HL-60 (cell line): ENCODE measurements at regions not wholly inside any gene's neighbourhood (a gene's known extent, or its start where the extent isn't known, plus 50 kb on each side); places are given as distances from the start of the nearest gene placed in this dataset.

ENCODE experiments used
- DNase-seq, 2 experiments: peaks; one replicate each; pipeline ENCODE4 v3.0.0-alpha.2; 2010 to 2020; ENCODE audit warnings: low read depth in 1 of 2, low spot score in 1 of 2
- H3K27ac ChIP-seq: fragments of 250-450 bp; sonication (Bioruptor Pico); replicated peaks from 2 replicates; pipeline ENCODE4 v1.5.1; 2020; ENCODE audit warnings: mild to moderate bottlenecking, moderate library complexity
- H3K27me3 ChIP-seq: fragments of 250-450 bp; sonication (Bioruptor Pico); 2 replicates; pipeline ENCODE4 v1.5.1; 2021; ENCODE audit warnings: mild to moderate bottlenecking, moderate library complexity; ENCODE audit not compliant: insufficient read depth, poor library complexity, severe bottlenecking
- H3K4me3 ChIP-seq: replicated peaks from 2 replicates; pipeline ENCODE4 v1.5.1; 2011; ENCODE audit warnings: mild to moderate bottlenecking, control low read depth, low read length; ENCODE audit not compliant: insufficient read depth
- GABPA ChIP-seq: IDR thresholded peaks from 2 replicates; pipeline ENCODE4 v1.6.1; 2012; ENCODE audit warnings: low read depth
- POLR2AphosphoS5 ChIP-seq: IDR thresholded peaks from 2 replicates; pipeline ENCODE4 v1.6.1; 2012; ENCODE audit warnings: low read depth
- SPI1 ChIP-seq: IDR thresholded peaks from 2 replicates; pipeline ENCODE4 v1.6.1; 2012; ENCODE audit warnings: low read depth, mild to moderate bottlenecking, borderline replicate concordance
- TF ChIP-seq, protein P1 (sequence below): IDR thresholded peaks from one replicate; pipeline ENCODE4 v1.5.1; 2011; ENCODE audit warnings: low read length, control low read depth, inconsistent platforms; ENCODE audit not compliant: insufficient read depth
- TF ChIP-seq, protein P2 (sequence below): IDR thresholded peaks from 2 replicates; pipeline ENCODE4 v1.6.1; 2012; ENCODE audit warnings: low read depth; ENCODE audit not compliant: insufficient replicate concordance

DNA sequence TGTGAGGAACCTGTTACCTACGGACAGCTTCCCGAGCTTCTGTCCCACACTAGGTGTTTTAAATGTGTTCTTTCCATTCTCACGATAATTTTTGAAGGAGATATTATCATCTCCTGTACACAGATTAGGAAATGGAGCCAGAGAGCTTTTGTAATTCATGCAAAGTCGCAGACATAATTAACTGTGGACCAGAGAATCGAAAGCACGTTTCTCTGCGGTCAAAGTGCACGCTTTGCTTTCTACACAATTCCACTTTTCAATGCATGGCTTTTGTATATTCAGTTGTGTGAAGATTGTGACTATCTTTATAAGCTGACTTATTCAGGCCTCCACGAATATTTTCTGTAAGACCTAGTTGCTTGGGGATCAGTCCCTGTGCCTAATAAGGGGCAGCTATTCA is 81.7 kb upstream of the SLC10A2 start:
- TF ChIP-seq GABPA: no peak
- TF ChIP-seq, protein P1, sequence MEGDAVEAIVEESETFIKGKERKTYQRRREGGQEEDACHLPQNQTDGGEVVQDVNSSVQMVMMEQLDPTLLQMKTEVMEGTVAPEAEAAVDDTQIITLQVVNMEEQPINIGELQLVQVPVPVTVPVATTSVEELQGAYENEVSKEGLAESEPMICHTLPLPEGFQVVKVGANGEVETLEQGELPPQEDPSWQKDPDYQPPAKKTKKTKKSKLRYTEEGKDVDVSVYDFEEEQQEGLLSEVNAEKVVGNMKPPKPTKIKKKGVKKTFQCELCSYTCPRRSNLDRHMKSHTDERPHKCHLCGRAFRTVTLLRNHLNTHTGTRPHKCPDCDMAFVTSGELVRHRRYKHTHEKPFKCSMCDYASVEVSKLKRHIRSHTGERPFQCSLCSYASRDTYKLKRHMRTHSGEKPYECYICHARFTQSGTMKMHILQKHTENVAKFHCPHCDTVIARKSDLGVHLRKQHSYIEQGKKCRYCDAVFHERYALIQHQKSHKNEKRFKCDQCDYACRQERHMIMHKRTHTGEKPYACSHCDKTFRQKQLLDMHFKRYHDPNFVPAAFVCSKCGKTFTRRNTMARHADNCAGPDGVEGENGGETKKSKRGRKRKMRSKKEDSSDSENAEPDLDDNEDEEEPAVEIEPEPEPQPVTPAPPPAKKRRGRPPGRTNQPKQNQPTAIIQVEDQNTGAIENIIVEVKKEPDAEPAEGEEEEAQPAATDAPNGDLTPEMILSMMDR: no peak
- no peak for TF ChIP-seq POLR2AphosphoS5
- TF ChIP-seq, protein P2, sequence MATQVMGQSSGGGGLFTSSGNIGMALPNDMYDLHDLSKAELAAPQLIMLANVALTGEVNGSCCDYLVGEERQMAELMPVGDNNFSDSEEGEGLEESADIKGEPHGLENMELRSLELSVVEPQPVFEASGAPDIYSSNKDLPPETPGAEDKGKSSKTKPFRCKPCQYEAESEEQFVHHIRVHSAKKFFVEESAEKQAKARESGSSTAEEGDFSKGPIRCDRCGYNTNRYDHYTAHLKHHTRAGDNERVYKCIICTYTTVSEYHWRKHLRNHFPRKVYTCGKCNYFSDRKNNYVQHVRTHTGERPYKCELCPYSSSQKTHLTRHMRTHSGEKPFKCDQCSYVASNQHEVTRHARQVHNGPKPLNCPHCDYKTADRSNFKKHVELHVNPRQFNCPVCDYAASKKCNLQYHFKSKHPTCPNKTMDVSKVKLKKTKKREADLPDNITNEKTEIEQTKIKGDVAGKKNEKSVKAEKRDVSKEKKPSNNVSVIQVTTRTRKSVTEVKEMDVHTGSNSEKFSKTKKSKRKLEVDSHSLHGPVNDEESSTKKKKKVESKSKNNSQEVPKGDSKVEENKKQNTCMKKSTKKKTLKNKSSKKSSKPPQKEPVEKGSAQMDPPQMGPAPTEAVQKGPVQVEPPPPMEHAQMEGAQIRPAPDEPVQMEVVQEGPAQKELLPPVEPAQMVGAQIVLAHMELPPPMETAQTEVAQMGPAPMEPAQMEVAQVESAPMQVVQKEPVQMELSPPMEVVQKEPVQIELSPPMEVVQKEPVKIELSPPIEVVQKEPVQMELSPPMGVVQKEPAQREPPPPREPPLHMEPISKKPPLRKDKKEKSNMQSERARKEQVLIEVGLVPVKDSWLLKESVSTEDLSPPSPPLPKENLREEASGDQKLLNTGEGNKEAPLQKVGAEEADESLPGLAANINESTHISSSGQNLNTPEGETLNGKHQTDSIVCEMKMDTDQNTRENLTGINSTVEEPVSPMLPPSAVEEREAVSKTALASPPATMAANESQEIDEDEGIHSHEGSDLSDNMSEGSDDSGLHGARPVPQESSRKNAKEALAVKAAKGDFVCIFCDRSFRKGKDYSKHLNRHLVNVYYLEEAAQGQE: no peak
- TF ChIP-seq SPI1: no peak
- DNase-seq: no peak
- no peak overlapping the region for H3K4me3 ChIP-seq

DNA sequence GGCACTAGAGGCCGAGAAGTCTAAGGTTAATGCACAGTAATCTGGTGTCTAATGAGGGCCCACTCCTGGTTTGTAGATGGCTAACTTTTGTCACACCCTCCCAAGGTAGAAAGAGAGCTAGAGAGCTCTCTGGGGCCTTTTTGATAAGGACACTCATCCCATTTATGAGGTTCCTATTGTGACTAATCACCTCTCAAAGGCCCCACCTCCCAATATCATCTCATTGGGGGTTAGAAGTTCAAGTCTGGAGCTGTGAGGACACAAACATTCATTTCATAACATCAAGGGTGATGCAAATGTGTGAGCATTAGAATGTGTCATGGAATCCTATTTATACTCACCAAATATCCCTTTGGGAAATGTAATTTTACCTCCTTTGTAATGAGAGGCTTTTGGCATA is 79.2 kb upstream of the SLC10A2 start:
- no peak for TF ChIP-seq GABPA
- TF ChIP-seq POLR2AphosphoS5: no peak
- TF ChIP-seq, protein P1: no peak
- TF ChIP-seq, protein P2: no peak
- TF ChIP-seq SPI1: no peak
- H3K4me3 ChIP-seq: no peak overlapping the region
- no peak overlapping the region for H3K27ac ChIP-seq
- no peak for DNase-seq
- no peaks in the 10 kb centered on the region for H3K27me3 ChIP-seq

More for the DNA sequence above, 81.7 kb upstream of the SLC10A2 start:
- Histone ChIP-seq H3K27ac (no peak overlapping the region), H3K27me3 (no peaks in the 10 kb centered on the region)

DNA sequence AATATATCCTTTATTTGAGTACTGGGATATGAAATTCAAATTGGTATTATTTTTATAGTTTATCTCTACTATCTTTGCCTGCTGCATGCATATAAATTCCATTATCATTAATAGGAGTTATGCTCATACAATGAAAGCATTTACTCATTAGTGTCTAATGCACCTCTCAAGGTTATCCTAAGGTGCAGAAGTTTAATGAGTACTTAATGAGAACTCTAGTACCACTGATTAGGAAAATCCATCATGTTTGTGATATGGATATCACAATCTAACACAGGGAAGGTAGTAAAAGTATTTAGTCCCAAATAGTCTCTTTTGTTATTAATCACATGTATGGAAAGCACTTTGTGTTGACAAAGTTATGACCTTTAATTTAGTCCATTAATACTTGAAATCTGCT is 77.2 kb upstream of the SLC10A2 start:
- H3K4me3 ChIP-seq: no peak overlapping the region
- TF ChIP-seq, protein P1: no peak
- TF ChIP-seq POLR2AphosphoS5: no peak
- TF ChIP-seq SPI1: no peak
- TF ChIP-seq GABPA: no peak
- TF ChIP-seq, protein P2: no peak
- H3K27me3 ChIP-seq: no peaks in the 10 kb centered on the region
- no peak overlapping the region for H3K27ac ChIP-seq
- DNase-seq: no peak
